Keratinocyte (primary cell): ENCODE measurements at regions not wholly inside any gene's neighbourhood (a gene's known extent, or its start where the extent isn't known, plus 50 kb on each side); places are given as distances from the start of the nearest gene placed in this dataset.

Experiments used
- DNase-seq: peaks from one replicate; pipeline ENCODE4 v3.0.0-alpha.2; 2011; ENCODE audit warnings: low read depth, missing footprints, low spot score
- FAIRE-seq: peaks from 2 replicates; lab custom pipeline; 2011; peaks lifted over from hg19 to GRCh38; lab: Jason Lieb, UNC
- H2AFZ ChIP-seq: 2 replicates; pipeline ENCODE4 v1.6.0; 2012; ENCODE audit warnings: low read length, control low read depth, inconsistent platforms; ENCODE audit not compliant: control insufficient read depth
- H3K27ac ChIP-seq: 2 replicates; pipeline ENCODE4 v1.5.1; 2011; ENCODE audit warnings: low read length; ENCODE audit not compliant: control insufficient read depth, insufficient read depth
- H3K27me3 ChIP-seq: 3 replicates; pipeline ENCODE4 v1.6.0; 2011; ENCODE audit warnings: low read length; ENCODE audit not compliant: control insufficient read depth, insufficient read depth; ENCODE audit errors: extremely low read depth
- H3K36me3 ChIP-seq, 2 experiments: 2 replicates in 1 of 2; 3 replicates in 1 of 2; pipeline ENCODE4 v1.5.1; 2011; ENCODE audit warnings: low read length in 2 of 2, mild to moderate bottlenecking in 1 of 2; ENCODE audit not compliant: control insufficient read depth in 2 of 2, insufficient read depth in 2 of 2; ENCODE audit errors: extremely low read depth in 1 of 2
- H3K4me1 ChIP-seq: 3 replicates; pipeline ENCODE4 v1.5.1; 2011; ENCODE audit warnings: low read length; ENCODE audit not compliant: control insufficient read depth, insufficient read depth; ENCODE audit errors: extremely low read depth
- H3K4me2 ChIP-seq: 3 replicates; pipeline ENCODE4 v1.6.0; 2011; ENCODE audit warnings: low read depth, low read length; ENCODE audit not compliant: control insufficient read depth, insufficient read depth; ENCODE audit errors: extremely low read depth
- H3K4me3 ChIP-seq, 3 experiments: fragments of 200-600 bp in 1 of 3; sonication (generic) in 1 of 3; 2 replicates in 2 of 3; 3 replicates in 1 of 3; pipeline ENCODE4 v1.5.1; 2011 to 2016; ENCODE audit warnings: low read length in 3 of 3, mild to moderate bottlenecking in 3 of 3, control low read depth in 2 of 3, inconsistent platforms in 1 of 3, low read depth in 1 of 3, mixed read lengths in 1 of 3, mixed run types in 1 of 3, moderate library complexity in 1 of 3; ENCODE audit not compliant: control insufficient read depth in 2 of 3, insufficient read depth in 2 of 3; ENCODE audit errors: extremely low read depth in 1 of 3
- H3K79me2 ChIP-seq: 2 replicates; pipeline ENCODE4 v1.6.0; 2012; ENCODE audit warnings: low read length; ENCODE audit not compliant: control insufficient read depth, insufficient read depth
- H3K9ac ChIP-seq: 3 replicates; pipeline ENCODE4 v1.6.0; 2011; ENCODE audit warnings: low read length; ENCODE audit not compliant: control insufficient read depth, insufficient read depth; ENCODE audit errors: extremely low read depth
- H3K9me1 ChIP-seq: 3 replicates; pipeline ENCODE4 v1.6.0; 2011; ENCODE audit warnings: low read length; ENCODE audit not compliant: control insufficient read depth, insufficient read depth; ENCODE audit errors: extremely low read depth
- H3K9me3 ChIP-seq: 2 replicates; pipeline ENCODE4 v1.5.1; 2012; ENCODE audit warnings: low read depth, low read length; ENCODE audit not compliant: control insufficient read depth
- H4K20me1 ChIP-seq: 3 replicates; pipeline ENCODE4 v1.6.0; 2011; ENCODE audit warnings: low read length; ENCODE audit not compliant: control insufficient read depth, insufficient read depth; ENCODE audit errors: extremely low read depth
- CTCF ChIP-seq, 3 experiments: IDR thresholded peaks in 1 of 3; conservative IDR thresholded peaks in 1 of 3; optimal IDR thresholded peaks in 1 of 3; 2 replicates in 2 of 3; 3 replicates in 1 of 3; pipeline versions ENCODE3 to v1.5.1; 2011; ENCODE audit warnings: low read length in 3 of 3, mild to moderate bottlenecking in 3 of 3, moderate library complexity in 2 of 3, control low read depth in 1 of 3, inconsistent platforms in 1 of 3; ENCODE audit not compliant: insufficient read depth in 2 of 3; ENCODE audit errors: extremely low read depth in 1 of 3
- EZH2 ChIP-seq: IDR thresholded peaks from one replicate; pipeline ENCODE4 v1.6.1; 2012; ENCODE audit warnings: inconsistent platforms, mild to moderate bottlenecking, low read length, moderate library complexity
- dilution Hi-C: fragments of 300-500 bp; cut with MboI; formaldehyde crosslinking; loops from one replicate; pipeline ENCODE4 v1.7.0; 2020; ENCODE audit warnings: low sequenced_read_pairs; ENCODE audit not compliant: extremely low pct_ligation_motif_present

DNA sequence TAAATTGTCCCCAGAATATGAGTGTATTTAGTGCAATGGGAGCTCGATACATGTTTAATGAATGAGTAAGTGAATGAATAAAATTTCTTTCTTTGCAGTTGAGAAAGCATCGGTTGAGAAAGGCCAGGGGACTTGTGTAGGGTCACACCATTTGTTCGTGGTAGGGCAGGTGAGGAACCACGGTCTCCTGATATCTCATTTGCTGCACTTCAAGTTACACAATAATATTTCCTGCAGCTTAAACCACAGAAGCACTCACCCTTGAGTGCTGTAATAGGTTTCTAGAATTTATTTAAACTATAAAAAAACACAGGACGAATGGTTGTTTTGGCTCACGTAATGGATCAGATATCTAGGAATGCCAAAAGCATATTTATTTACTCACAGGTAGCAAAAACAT is 429.8 kb downstream of the SPATA31D1 start:
- no peak overlapping the region for H3K27ac ChIP-seq
- no peaks in the 10 kb centered on the region for H3K79me2 ChIP-seq
- H3K9me3 ChIP-seq, result no peaks in the 10 kb centered on the region
- no peak overlapping the region for H2AFZ ChIP-seq
- TF ChIP-seq CTCF (optimal IDR thresholded peaks at IDR 0.05 in 1 of 3, IDR thresholded peaks at IDR 0.05 in 1 of 3, conservative IDR thresholded peaks at IDR 0.05 in 1 of 3; ENCODE audit: extremely low read depth in 1 of 3, insufficient read depth in 2 of 3, low read length in 3 of 3), result no peak
- no peak for TF ChIP-seq EZH2
- no peaks in the 10 kb centered on the region for H4K20me1 ChIP-seq
- H3K9me1 ChIP-seq, result no peaks in the 10 kb centered on the region
- H3K4me3 ChIP-seq, result no peak overlapping the region
- no peak overlapping the region for H3K4me2 ChIP-seq
- no peaks in the 10 kb centered on the region for H3K36me3 ChIP-seq
- H3K4me1 ChIP-seq, result no peaks in the 10 kb centered on the region
- H3K27me3 ChIP-seq, result no peaks in the 10 kb centered on the region
- FAIRE-seq (no peak), DNase-seq (no peak)
- H3K9ac ChIP-seq, result no peak overlapping the region
- dilution Hi-C loops, result no loop called here

DNA sequence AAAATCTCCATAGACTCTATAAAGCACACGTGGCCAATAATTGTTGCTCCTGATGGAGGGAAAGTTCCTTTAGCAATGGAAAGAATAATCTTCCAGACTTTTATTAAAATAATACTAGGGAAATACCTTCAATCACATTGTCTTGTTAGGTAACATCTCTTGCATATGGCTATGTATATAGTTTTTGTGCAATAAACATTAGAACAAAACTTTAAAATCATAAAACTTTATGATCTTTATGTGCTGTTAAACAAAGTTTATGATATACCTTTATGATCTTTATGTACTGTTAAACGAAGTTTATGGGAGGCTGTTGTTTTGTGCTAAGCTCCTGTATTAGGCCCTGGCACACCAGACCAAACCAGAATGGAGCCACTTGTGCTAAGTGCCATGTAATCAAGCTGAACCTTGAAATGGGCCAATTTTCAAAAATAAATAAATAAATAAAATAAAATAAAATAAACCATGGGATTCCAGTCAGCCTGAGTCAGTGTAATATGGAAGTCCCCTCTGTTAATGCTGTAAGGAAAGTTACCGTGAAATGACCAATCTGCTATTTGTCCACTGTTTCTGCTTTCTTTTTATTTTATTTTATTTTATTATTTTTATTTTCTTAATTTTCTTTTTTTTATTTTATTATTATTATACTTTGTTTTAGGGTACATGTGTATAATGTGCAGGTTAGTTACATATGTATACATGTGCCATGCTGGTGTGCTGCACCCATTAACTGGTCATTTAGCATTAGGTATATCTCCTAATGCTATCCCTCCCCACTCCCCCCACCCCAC is 431.3 kb downstream of the SPATA31D1 start:
- no peaks in the 10 kb centered on the region for H4K20me1 ChIP-seq
- dilution Hi-C loops, result no loop called here
- no peak for TF ChIP-seq EZH2
- H2AFZ ChIP-seq, result no peak overlapping the region
- H3K9me3 ChIP-seq, result no peaks in the 10 kb centered on the region
- H3K4me1 ChIP-seq, result no peaks in the 10 kb centered on the region
- H3K27ac ChIP-seq, result no peak overlapping the region
- no peak for FAIRE-seq
- no peaks in the 10 kb centered on the region for H3K9me1 ChIP-seq
- H3K27me3 ChIP-seq, result no peaks in the 10 kb centered on the region
- no peaks in the 10 kb centered on the region for H3K79me2 ChIP-seq
- H3K36me3 ChIP-seq, result no peaks in the 10 kb centered on the region
- no peak for DNase-seq
- no peak overlapping the region for H3K4me3 ChIP-seq
- H3K9ac ChIP-seq, result no peak overlapping the region
- no peak overlapping the region for H3K4me2 ChIP-seq

DNA sequence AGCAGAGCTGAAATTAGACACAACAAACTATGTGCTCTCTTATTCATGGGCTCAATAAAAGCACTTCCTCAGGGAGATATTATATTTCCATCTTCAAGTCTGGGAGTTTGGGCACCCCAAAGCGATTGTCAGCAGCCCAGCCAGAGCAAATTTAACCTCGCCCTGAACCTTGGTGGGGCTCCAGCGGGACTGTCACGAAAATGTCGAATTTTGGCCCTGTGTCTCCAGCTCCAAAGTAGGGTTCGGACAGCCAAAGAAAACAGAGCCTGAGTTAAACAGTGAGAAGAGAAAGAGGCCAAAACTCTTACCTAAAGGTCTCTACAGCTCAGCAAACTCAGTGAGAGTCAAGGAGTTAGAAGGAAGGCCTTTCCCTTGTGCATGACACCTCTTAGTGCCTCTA is 432.9 kb downstream of the SPATA31D1 start:
- FAIRE-seq, result no peak

More for the DNA sequence above, 432.9 kb downstream of the SPATA31D1 start:
- no peaks in the 10 kb centered on the region for H3K9me1 ChIP-seq
- no peaks in the 10 kb centered on the region for H3K27me3 ChIP-seq
- H3K9me3 ChIP-seq, result no peaks in the 10 kb centered on the region
- no peaks in the 10 kb centered on the region for H3K79me2 ChIP-seq
- H3K4me1 ChIP-seq, result no peaks in the 10 kb centered on the region
- H3K4me3 ChIP-seq, result no peak overlapping the region
- no peaks in the 10 kb centered on the region for H3K36me3 ChIP-seq
- no peak overlapping the region for H3K4me2 ChIP-seq
- TF ChIP-seq CTCF (optimal IDR thresholded peaks at IDR 0.05 in 1 of 3, IDR thresholded peaks at IDR 0.05 in 1 of 3, conservative IDR thresholded peaks at IDR 0.05 in 1 of 3; ENCODE audit: extremely low read depth in 1 of 3, insufficient read depth in 2 of 3, low read length in 3 of 3) (no peak), EZH2 (no peak)
- no peak overlapping the region for H3K27ac ChIP-seq
- dilution Hi-C loops, result no loop called here
- H2AFZ ChIP-seq, result no peak overlapping the region
- no peak for DNase-seq
- H3K9ac ChIP-seq, result no peak overlapping the region
- no peaks in the 10 kb centered on the region for H4K20me1 ChIP-seq
